ENCODE measurements at regions not wholly inside any gene's neighbourhood (a gene's known extent, or its start where the extent isn't known, plus 50 kb on each side); places are given as distances from the start of the nearest gene placed in this dataset.

DNA sequence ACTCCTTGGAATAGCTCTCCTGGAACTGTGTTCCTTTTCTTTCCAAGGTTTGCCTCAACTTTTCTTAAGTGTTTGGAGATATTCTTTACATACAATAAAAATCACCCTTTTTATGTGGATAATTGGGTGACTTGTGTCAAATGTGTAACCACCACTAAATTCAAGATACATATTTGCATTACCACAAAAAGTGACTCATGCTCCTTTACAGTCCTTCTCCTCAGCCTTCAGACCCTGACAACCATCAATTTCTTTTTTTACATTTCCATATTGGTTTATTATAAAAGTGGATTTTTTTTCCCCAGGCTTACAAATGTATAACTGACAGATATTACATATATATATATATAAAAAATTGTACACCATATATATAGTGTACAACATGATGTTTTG lies 372.0 kb upstream of the KCNN2 start:
- no peaks in the 10 kb centered on the region for H3K9me2 ChIP-seq (replicated peaks; ENCODE audit: insufficient read depth, low read length)

DNA sequence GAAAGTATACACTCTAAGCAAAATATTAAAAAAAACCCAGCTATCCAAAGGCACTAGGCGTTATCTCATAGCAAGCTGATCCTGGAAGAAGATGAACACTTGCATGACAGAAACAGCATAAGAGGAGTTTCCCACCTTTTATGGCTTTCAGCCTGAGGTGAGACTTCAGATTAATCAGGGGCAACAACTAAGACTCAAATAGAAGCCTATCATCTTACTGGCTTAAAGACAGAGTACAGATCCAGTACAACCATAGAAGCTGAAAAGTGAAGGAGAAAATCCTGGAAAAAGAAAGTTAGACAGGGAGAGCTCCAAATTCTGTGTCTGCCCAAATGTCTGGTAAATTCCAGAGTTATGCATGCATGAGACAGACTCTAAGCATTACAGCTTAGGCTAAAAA lies 360.8 kb upstream of the KCNN2 start:
- Histone ChIP-seq H3K36me3 (ENCODE audit: insufficient read depth, low read length) (no peaks in the 10 kb centered on the region), H3K4me1 (ENCODE audit: low read length) (no peaks in the 10 kb centered on the region), H3K4me2 (ENCODE audit: low read depth, low read length, poor library complexity, severe bottlenecking) (no peak overlapping the region), H3K9ac (ENCODE audit: low read length) (no peak overlapping the region), H3K27me3 (ENCODE audit: low read length) (no peaks in the 10 kb centered on the region), H3K9me3 (ENCODE audit: low read length) (no peaks in the 10 kb centered on the region), H2AFZ (ENCODE audit: low read length) (no peak overlapping the region), H3K27ac (ENCODE audit: low read length) (no peak overlapping the region), H4K20me1 (ENCODE audit: insufficient read depth, low read depth, low read length) (no peaks in the 10 kb centered on the region), H3K9me2 (replicated peaks; ENCODE audit: insufficient read depth, low read length) (no peaks in the 10 kb centered on the region), H3K4me3 (ENCODE audit: low read length) (no peak overlapping the region), H3K79me2 (ENCODE audit: low read length) (no peaks in the 10 kb centered on the region)
- no peak for DNase-seq

More for the DNA sequence above, 372.0 kb upstream of the KCNN2 start:
- Histone ChIP-seq H2AFZ (ENCODE audit: low read length) (no peak overlapping the region), H3K36me3 (ENCODE audit: insufficient read depth, low read length) (no peaks in the 10 kb centered on the region), H3K27ac (ENCODE audit: low read length) (no peak overlapping the region), H3K9ac (ENCODE audit: low read length) (no peak overlapping the region), H3K79me2 (ENCODE audit: low read length) (no peaks in the 10 kb centered on the region), H3K4me3 (ENCODE audit: low read length) (no peak overlapping the region), H3K27me3 (ENCODE audit: low read length) (no peaks in the 10 kb centered on the region), H3K9me3 (ENCODE audit: low read length) (no peaks in the 10 kb centered on the region), H3K4me2 (ENCODE audit: low read depth, low read length, poor library complexity, severe bottlenecking) (no peak overlapping the region), H4K20me1 (ENCODE audit: insufficient read depth, low read depth, low read length) (no peaks in the 10 kb centered on the region), H3K4me1 (ENCODE audit: low read length) (no peaks in the 10 kb centered on the region)
- DNase-seq: no peak

DNA sequence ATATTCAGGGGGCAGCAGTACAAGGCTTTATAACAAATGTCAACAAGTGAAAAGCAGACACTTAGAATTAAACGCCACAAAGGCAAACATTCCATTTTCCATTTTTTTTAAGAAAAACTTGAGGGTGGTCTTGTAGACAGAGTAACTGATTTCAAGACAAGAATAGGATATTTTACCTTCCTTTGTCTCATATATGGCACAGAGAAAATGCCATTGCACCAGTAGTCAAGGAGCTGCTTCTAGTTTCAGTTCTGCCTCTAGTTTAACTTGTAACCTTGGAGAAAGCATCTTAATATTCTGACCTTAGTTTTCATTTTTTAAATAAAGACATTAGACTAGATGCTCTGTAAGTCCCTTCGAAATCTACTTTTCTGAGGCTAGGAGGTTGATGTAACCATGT lies 355.3 kb upstream of the KCNN2 start:
- Histone ChIP-seq H3K9me3 (ENCODE audit: low read length) (no peaks in the 10 kb centered on the region), H3K9ac (ENCODE audit: low read length) (no peak overlapping the region), H4K20me1 (ENCODE audit: insufficient read depth, low read depth, low read length) (no peaks in the 10 kb centered on the region), H3K4me1 (ENCODE audit: low read length) (no peaks in the 10 kb centered on the region), H3K9me2 (replicated peaks; ENCODE audit: insufficient read depth, low read length) (no peaks in the 10 kb centered on the region), H3K4me3 (ENCODE audit: low read length) (no peak overlapping the region), H2AFZ (ENCODE audit: low read length) (no peak overlapping the region), H3K79me2 (ENCODE audit: low read length) (no peaks in the 10 kb centered on the region), H3K27ac (ENCODE audit: low read length) (no peak overlapping the region), H3K27me3 (ENCODE audit: low read length) (no peaks in the 10 kb centered on the region), H3K36me3 (ENCODE audit: insufficient read depth, low read length) (no peaks in the 10 kb centered on the region), H3K4me2 (ENCODE audit: low read depth, low read length, poor library complexity, severe bottlenecking) (no peak overlapping the region)
- DNase-seq: no peak

DNA sequence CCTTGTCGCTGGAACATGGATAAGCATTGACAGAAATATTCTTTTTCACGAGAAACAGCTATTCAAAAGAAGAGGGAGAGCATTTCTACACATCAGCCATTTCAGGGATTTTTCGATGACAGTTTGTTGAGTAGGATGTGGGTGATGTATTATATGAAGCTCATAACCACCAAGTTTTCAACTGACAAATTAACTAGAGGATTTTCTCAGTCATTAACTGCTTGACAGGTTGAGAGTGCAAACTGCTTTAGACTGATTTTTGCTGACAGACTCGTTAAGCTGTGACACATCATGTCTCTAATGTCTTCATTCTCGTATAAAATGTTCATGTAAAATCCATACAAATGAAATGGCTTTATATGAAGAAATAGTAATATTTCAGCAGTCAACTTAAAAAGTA lies 354.2 kb upstream of the KCNN2 start:
- H3K27me3 ChIP-seq (ENCODE audit: low read length): no peaks in the 10 kb centered on the region
- H4K20me1 ChIP-seq (ENCODE audit: insufficient read depth, low read depth, low read length): no peaks in the 10 kb centered on the region
- H3K4me2 ChIP-seq (ENCODE audit: low read depth, low read length, poor library complexity, severe bottlenecking): no peak overlapping the region
- DNase-seq: no peak
- H3K9me2 ChIP-seq (replicated peaks; ENCODE audit: insufficient read depth, low read length): no peaks in the 10 kb centered on the region
- no peak overlapping the region for H2AFZ ChIP-seq (ENCODE audit: low read length)
- H3K4me1 ChIP-seq (ENCODE audit: low read length): no peaks in the 10 kb centered on the region
- no peaks in the 10 kb centered on the region for H3K36me3 ChIP-seq (ENCODE audit: insufficient read depth, low read length)
- H3K9me3 ChIP-seq (ENCODE audit: low read length): no peaks in the 10 kb centered on the region
- no peak overlapping the region for H3K4me3 ChIP-seq (ENCODE audit: low read length)
- H3K9ac ChIP-seq (ENCODE audit: low read length): no peak overlapping the region
- H3K79me2 ChIP-seq (ENCODE audit: low read length): no peaks in the 10 kb centered on the region
- no peak overlapping the region for H3K27ac ChIP-seq (ENCODE audit: low read length)

DNA sequence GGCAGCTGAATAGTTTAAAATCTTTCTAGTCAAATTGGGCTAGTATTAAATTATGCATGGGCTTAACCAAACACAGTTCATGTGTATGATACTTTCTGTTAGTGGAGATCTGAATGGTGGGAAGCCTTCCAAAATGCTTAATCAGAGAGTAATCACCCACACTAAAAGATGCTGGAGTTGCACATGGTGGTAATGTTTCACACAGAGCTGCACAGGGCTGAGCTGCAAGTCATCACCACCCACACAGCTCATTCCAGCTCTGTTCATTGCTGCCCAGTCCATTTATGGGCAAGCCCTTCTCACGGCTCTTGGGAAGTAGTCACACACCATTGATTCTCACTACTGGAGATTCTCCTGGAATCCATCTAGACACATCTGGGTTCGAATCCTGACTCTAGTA lies 351.5 kb upstream of the KCNN2 start:
- no peak overlapping the region for H3K4me2 ChIP-seq (ENCODE audit: low read depth, low read length, poor library complexity, severe bottlenecking)
- H3K27ac ChIP-seq (ENCODE audit: low read length): no peak overlapping the region
- H3K9me2 ChIP-seq (replicated peaks; ENCODE audit: insufficient read depth, low read length): no peaks in the 10 kb centered on the region
- H3K4me1 ChIP-seq (ENCODE audit: low read length): no peaks in the 10 kb centered on the region
- H3K36me3 ChIP-seq (ENCODE audit: insufficient read depth, low read length): no peaks in the 10 kb centered on the region
- H4K20me1 ChIP-seq (ENCODE audit: insufficient read depth, low read depth, low read length): no peaks in the 10 kb centered on the region
- H3K79me2 ChIP-seq (ENCODE audit: low read length): no peaks in the 10 kb centered on the region
- no peaks in the 10 kb centered on the region for H3K27me3 ChIP-seq (ENCODE audit: low read length)
- H3K4me3 ChIP-seq (ENCODE audit: low read length): no peak overlapping the region
- H3K9ac ChIP-seq (ENCODE audit: low read length): no peak overlapping the region
- H3K9me3 ChIP-seq (ENCODE audit: low read length): no peaks in the 10 kb centered on the region
- DNase-seq: no peak
- H2AFZ ChIP-seq (ENCODE audit: low read length): no peak overlapping the region

DNA sequence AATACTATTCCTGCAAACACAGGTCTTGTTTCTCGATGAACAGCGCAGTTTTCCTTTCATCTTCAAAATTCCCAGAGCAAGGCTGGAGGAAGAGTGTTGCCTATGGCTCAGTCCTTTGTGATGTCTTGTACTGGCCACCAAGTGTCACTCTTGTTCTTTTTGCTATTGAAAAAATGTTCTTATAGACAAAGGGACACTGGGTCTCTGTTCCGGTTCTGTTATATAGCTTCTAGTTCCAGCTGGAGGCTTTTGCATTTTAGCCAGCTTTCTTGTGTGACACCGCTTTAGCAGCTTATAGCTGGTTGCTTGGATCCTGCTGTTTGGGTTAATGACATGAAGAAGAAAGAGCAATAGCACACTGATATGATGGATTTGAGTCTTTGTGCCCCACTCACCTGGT lies 343.7 kb upstream of the KCNN2 start:
- H3K4me1 ChIP-seq (ENCODE audit: low read length): no peaks in the 10 kb centered on the region
- no peaks in the 10 kb centered on the region for H3K9me3 ChIP-seq (ENCODE audit: low read length)
- H2AFZ ChIP-seq (ENCODE audit: low read length): no peak overlapping the region
- no peak overlapping the region for H3K27ac ChIP-seq (ENCODE audit: low read length)
- no peak overlapping the region for H3K4me2 ChIP-seq (ENCODE audit: low read depth, low read length, poor library complexity, severe bottlenecking)
- no peak overlapping the region for H3K9ac ChIP-seq (ENCODE audit: low read length)
- H4K20me1 ChIP-seq (ENCODE audit: insufficient read depth, low read depth, low read length): no peaks in the 10 kb centered on the region
- H3K36me3 ChIP-seq (ENCODE audit: insufficient read depth, low read length): no peaks in the 10 kb centered on the region
- no peak for DNase-seq
- no peaks in the 10 kb centered on the region for H3K27me3 ChIP-seq (ENCODE audit: low read length)
- H3K9me2 ChIP-seq (replicated peaks; ENCODE audit: insufficient read depth, low read length): no peaks in the 10 kb centered on the region
- H3K4me3 ChIP-seq (ENCODE audit: low read length): no peak overlapping the region
- no peaks in the 10 kb centered on the region for H3K79me2 ChIP-seq (ENCODE audit: low read length)

DNA sequence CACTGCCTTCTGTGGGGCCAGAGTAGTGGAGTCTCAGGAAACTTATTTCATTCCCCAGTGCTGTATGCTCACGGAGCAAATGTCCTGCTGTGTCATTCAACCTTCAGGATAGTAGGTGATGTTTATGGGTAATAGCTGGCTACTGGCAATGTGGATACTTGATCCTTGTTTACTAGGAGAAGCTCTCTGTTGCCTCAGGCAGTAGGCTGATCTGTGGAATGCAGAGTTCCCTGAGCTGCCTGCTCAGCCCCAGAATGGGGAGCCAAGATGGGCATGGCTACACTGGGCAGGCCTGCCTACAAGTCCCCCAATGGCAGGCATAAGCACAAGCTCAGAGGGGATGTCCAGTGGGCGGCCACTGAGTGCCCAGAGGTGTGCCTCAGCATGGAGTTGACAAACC lies 323.1 kb upstream of the KCNN2 start:
- Histone ChIP-seq H3K79me2 (ENCODE audit: low read length) (no peaks in the 10 kb centered on the region), H3K9ac (ENCODE audit: low read length) (no peak overlapping the region), H2AFZ (ENCODE audit: low read length) (no peak overlapping the region), H3K36me3 (ENCODE audit: insufficient read depth, low read length) (no peaks in the 10 kb centered on the region), H3K9me2 (replicated peaks; ENCODE audit: insufficient read depth, low read length) (no peaks in the 10 kb centered on the region), H3K27ac (ENCODE audit: low read length) (no peak overlapping the region), H3K4me3 (ENCODE audit: low read length) (no peak overlapping the region), H3K9me3 (ENCODE audit: low read length) (no peaks in the 10 kb centered on the region), H3K4me2 (ENCODE audit: low read depth, low read length, poor library complexity, severe bottlenecking) (no peak overlapping the region), H4K20me1 (ENCODE audit: insufficient read depth, low read depth, low read length) (no peaks in the 10 kb centered on the region), H3K27me3 (ENCODE audit: low read length) (no peaks in the 10 kb centered on the region), H3K4me1 (ENCODE audit: low read length) (no peaks in the 10 kb centered on the region)
- DNase-seq: no peak

DNA sequence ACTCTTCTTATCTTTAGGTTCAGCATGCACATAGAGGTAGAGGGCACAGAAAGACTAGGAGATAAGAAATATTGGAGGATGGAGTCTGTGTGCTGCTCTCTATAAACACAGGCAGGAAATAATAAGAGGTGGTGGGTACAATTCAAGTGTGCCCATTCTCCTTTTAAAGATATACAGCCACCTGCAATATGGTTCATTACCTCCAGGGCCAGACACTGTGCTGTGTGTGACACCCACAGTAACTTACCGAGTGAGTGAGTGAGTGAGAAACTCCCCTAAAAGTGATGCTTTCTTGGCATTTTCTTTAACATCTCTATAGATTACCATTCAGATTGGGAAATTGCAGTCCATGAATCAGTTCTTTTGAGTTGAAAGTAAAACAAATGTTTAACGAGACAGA lies 311.8 kb upstream of the KCNN2 start:
- Histone ChIP-seq H3K4me1 (ENCODE audit: low read length) (no peaks in the 10 kb centered on the region), H3K27me3 (ENCODE audit: low read length) (no peaks in the 10 kb centered on the region), H4K20me1 (ENCODE audit: insufficient read depth, low read depth, low read length) (no peaks in the 10 kb centered on the region), H3K4me2 (ENCODE audit: low read depth, low read length, poor library complexity, severe bottlenecking) (no peak overlapping the region), H3K79me2 (ENCODE audit: low read length) (no peaks in the 10 kb centered on the region), H3K4me3 (ENCODE audit: low read length) (no peak overlapping the region), H3K27ac (ENCODE audit: low read length) (no peak overlapping the region), H3K9ac (ENCODE audit: low read length) (no peak overlapping the region), H3K36me3 (ENCODE audit: insufficient read depth, low read length) (no peaks in the 10 kb centered on the region), H3K9me3 (ENCODE audit: low read length) (no peaks in the 10 kb centered on the region), H3K9me2 (replicated peaks; ENCODE audit: insufficient read depth, low read length) (no peaks in the 10 kb centered on the region), H2AFZ (ENCODE audit: low read length) (no peak overlapping the region)
- no peak for DNase-seq

DNA sequence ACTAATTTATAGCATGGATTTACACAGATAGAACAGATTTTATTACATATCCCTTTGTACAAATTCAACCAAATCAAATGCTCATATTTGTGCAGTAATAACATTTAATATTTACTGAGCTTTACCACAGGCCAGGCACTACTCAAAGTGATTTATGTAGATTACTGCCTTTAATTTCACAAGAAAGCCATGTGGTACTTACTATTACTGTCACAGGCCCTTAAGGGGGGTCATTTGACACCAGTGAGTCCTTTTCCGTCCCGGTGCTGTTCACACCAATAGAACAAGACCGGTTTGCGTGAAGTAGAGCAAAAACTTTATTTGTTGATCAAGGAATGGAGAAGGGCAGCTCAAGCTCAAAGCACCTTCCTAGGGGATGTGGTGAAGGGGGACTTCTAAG lies 308.5 kb upstream of the KCNN2 start:
- no peaks in the 10 kb centered on the region for H4K20me1 ChIP-seq (ENCODE audit: insufficient read depth, low read depth, low read length)
- no peaks in the 10 kb centered on the region for H3K79me2 ChIP-seq (ENCODE audit: low read length)
- no peaks in the 10 kb centered on the region for H3K9me3 ChIP-seq (ENCODE audit: low read length)
- H3K4me1 ChIP-seq (ENCODE audit: low read length): no peaks in the 10 kb centered on the region
- H3K4me3 ChIP-seq (ENCODE audit: low read length): no peak overlapping the region
- H2AFZ ChIP-seq (ENCODE audit: low read length): no peak overlapping the region
- H3K9ac ChIP-seq (ENCODE audit: low read length): no peak overlapping the region
- H3K27ac ChIP-seq (ENCODE audit: low read length): no peak overlapping the region
- no peaks in the 10 kb centered on the region for H3K9me2 ChIP-seq (replicated peaks; ENCODE audit: insufficient read depth, low read length)
- no peaks in the 10 kb centered on the region for H3K27me3 ChIP-seq (ENCODE audit: low read length)
- no peak overlapping the region for H3K4me2 ChIP-seq (ENCODE audit: low read depth, low read length, poor library complexity, severe bottlenecking)
- no peak for DNase-seq
- no peaks in the 10 kb centered on the region for H3K36me3 ChIP-seq (ENCODE audit: insufficient read depth, low read length)

Measured in Karpas-422 (cell line).